Calu3 (cell line): ENCODE measurements at regions not wholly inside any gene's neighbourhood (a gene's known extent, or its start where the extent isn't known, plus 50 kb on each side); places are given as distances from the start of the nearest gene placed in this dataset.

Source experiments
- BruUV-seq: library from RNA; stranded (reverse); fragments of 400-500 nt; replicated peaks from 2 replicates; lab custom pipeline; 2021; lab: Mats Ljungman, UMichigan
- CTCF ChIA-PET: fragments of 300-600 bp; sonication (Branson Sonifier 250); formaldehyde crosslinking; loops from one replicate; lab custom pipeline; 2022; ENCODE audit warnings: antibody characterized with exemption; lab: Charles Lee
- DNase-seq: peaks from one replicate; pipeline ENCODE4 v3.0.0; 2022
- H3K27ac Mint-ChIP-seq: one replicate; pipeline ENCODE4 v1.8.0; 2022; ENCODE audit warnings: mixed read lengths; ENCODE audit not compliant: unreplicated experiment
- H3K27me3 Mint-ChIP-seq: one replicate; pipeline ENCODE4 v1.8.0; 2022; ENCODE audit warnings: mixed read lengths; ENCODE audit not compliant: unreplicated experiment
- H3K36me3 Mint-ChIP-seq: one replicate; pipeline ENCODE4 v1.8.0; 2022; ENCODE audit warnings: mild to moderate bottlenecking, moderate library complexity, mixed read lengths; ENCODE audit not compliant: insufficient read depth, unreplicated experiment
- H3K4me1 Mint-ChIP-seq: one replicate; pipeline ENCODE4 v1.8.0; 2022; ENCODE audit warnings: mild to moderate bottlenecking, low read depth, mixed read lengths; ENCODE audit not compliant: unreplicated experiment
- H3K4me3 Mint-ChIP-seq: one replicate; pipeline ENCODE4 v1.8.0; 2022; ENCODE audit warnings: mild to moderate bottlenecking, low read depth, moderate library complexity, mixed read lengths; ENCODE audit not compliant: unreplicated experiment
- H3K9me3 Mint-ChIP-seq: one replicate; pipeline ENCODE4 v1.8.0; 2022; ENCODE audit warnings: low read depth, mixed read lengths; ENCODE audit not compliant: unreplicated experiment
- CTCF ChIP-seq: fragments of 200-600 bp; IDR thresholded peaks from one replicate; pipeline ENCODE4 v1.8.0; 2022; ENCODE audit warnings: antibody characterized with exemption; ENCODE audit not compliant: unreplicated experiment
- intact Hi-C: fragments of 100-400 bp; cut with micrococcal nuclease; formaldehyde crosslinking; loops from one replicate; pipeline ENCODE4 v1.10.0; 2022; ENCODE audit not compliant: unreplicated experiment

GRCh38 chr11:128335729-128336128 lies 251.6 kb downstream of the ETS1 start:
- no peak for TF ChIP-seq CTCF
- Mint-ChIP-seq H3K9me3 (no peaks in the 10 kb centered on the region), H3K4me3 (no peak overlapping the region), H3K4me1 (peaks cover 10% of the 10 kb centered on the region), H3K36me3 (no peaks in the 10 kb centered on the region), H3K27ac (no peak overlapping the region), H3K27me3 (no peaks in the 10 kb centered on the region)
- CTCF ChIA-PET: no interaction called here
- no peak for DNase-seq
- intact Hi-C loops: no loop called here
- no TSS peak for BruUV-seq

DNA sequence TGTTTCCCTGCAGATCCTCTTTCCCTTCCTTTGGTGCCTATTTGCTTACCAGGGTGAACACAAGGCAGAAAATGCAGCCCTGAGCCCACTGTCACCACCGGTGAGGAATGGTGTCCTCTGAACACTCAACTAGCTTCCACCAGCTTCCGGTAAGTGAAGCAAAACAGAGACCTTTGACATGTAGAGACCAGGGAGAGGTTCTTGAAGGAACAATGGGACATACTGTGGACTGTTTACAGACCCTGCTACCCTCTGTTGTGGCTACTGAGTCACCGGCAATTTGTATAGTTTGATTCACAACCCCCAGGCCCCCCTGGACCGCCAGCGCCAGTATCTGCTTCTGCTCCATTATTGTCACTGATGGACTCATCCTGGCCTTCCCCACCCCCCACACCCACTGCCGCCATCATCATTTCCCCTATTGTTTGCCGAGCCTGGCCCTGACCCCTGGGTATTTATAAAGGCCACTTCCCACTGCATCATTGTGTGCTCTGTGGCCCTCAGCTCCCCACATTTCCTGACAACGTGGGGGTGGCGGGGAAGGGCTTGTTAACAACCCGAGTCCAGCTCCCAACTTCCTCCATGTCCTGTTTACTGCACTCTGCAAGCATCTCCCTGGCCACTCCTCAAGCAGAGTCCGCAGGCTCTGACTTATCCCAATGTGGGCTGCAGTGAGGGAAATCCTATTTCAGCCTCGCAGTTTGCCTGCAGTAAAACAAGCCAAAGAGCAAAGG lies 252.9 kb downstream of the ETS1 start:
- H3K4me3 Mint-ChIP-seq: no peak overlapping the region
- no peak for DNase-seq
- H3K27me3 Mint-ChIP-seq: no peaks in the 10 kb centered on the region
- peaks cover 10% of the 10 kb centered on the region for H3K4me1 Mint-ChIP-seq
- no peaks in the 10 kb centered on the region for H3K9me3 Mint-ChIP-seq
- no peak for TF ChIP-seq CTCF
- no peaks in the 10 kb centered on the region for H3K36me3 Mint-ChIP-seq
- no TSS peak for BruUV-seq
- H3K27ac Mint-ChIP-seq: no peak overlapping the region
- intact Hi-C loops: no loop called here
- CTCF ChIA-PET: interaction anchor here (0.6 kb wide), 1 partner anchor 142 kb away, joined by 5 read pairs; no protein-coding TSS in a partner anchor

GRCh38 chr11:128331317-128331716 lies 256.0 kb downstream of the ETS1 start:
- CTCF ChIA-PET: no interaction called here
- Mint-ChIP-seq H3K36me3 (no peaks in the 10 kb centered on the region), H3K9me3 (no peaks in the 10 kb centered on the region), H3K27ac (no peak overlapping the region), H3K4me1 (peaks cover 7% of the 10 kb centered on the region), H3K27me3 (no peaks in the 10 kb centered on the region), H3K4me3 (no peak overlapping the region)
- intact Hi-C loops: no loop called here
- BruUV-seq: no TSS peak
- no peak for DNase-seq
- no peak for TF ChIP-seq CTCF

- no TSS peak for BruUV-seq
- no peak for DNase-seq
- H3K27ac Mint-ChIP-seq: no peak overlapping the region
- H3K9me3 Mint-ChIP-seq: no peaks in the 10 kb centered on the region
- no peaks in the 10 kb centered on the region for H3K27me3 Mint-ChIP-seq
- no peak overlapping the region for H3K4me3 Mint-ChIP-seq
- TF ChIP-seq CTCF: no peak
- H3K4me1 Mint-ChIP-seq: no peaks in the 10 kb centered on the region
- CTCF ChIA-PET: no interaction called here
- intact Hi-C loops: no loop called here
- no peaks in the 10 kb centered on the region for H3K36me3 Mint-ChIP-seq
These were observed 257.2 kb downstream of the ETS1 start for GRCh38 chr11:128330203-128330602.
